Body of pancreas (tissue), 4 donors: ENCODE measurements at regions not wholly inside any gene's neighbourhood (a gene's known extent, or its start where the extent isn't known, plus 50 kb on each side); places are given as distances from the start of the nearest gene placed in this dataset.

Source experiments
- ATAC-seq: fragments of 150-250 bp; one replicate; pipeline ENCODE4 v1.9.1; 2016
- DNase-seq, 4 donors: peaks; one replicate each; pipeline ENCODE4 v3.0.0-alpha.2; 2019
- H3K27ac ChIP-seq, 4 donors: fragments of 200-600 bp; sonication (generic); 1 replicate in 3 of 4; 2 replicates in 1 of 4; pipeline versions ENCODE4 v1.5.1 to v1.6.1; 2016 to 2019; ENCODE audit warnings: mild to moderate bottlenecking in 1 of 4, mixed read lengths in 1 of 4, moderate library complexity in 1 of 4
- H3K27me3 ChIP-seq, 2 donors: fragments of 200-600 bp; sonication (generic); one replicate each; pipeline ENCODE4 v1.6.0; 2016; ENCODE audit warnings: mild to moderate bottlenecking in 1 of 2
- H3K36me3 ChIP-seq, 2 donors: fragments of 200-600 bp; sonication (generic); replicated peaks in 1 of 2; 2 replicates each; pipeline ENCODE4 v1.5.1; 2016; ENCODE audit warnings: low read depth in 2 of 2; ENCODE audit not compliant: insufficient read depth in 1 of 2
- H3K4me1 ChIP-seq: fragments of 200-600 bp; sonication (generic); one replicate; pipeline ENCODE4 v1.6.0; 2016
- H3K4me3 ChIP-seq, 2 donors: fragments of 200-600 bp; sonication (generic); 1 replicate in 1 of 2; 2 replicates in 1 of 2; pipeline ENCODE4 v1.5.1; 2016 to 2019
- H3K9me3 ChIP-seq, 3 donors: fragments of 200-600 bp; sonication (generic); 1 replicate in 2 of 3; 2 replicates in 1 of 3; pipeline ENCODE4 v1.5.1; 2016
- CTCF ChIP-seq, 7 experiments: fragments of 450-650 bp in 4 of 7; fragments of 200-600 bp in 3 of 7; sonication (generic) in 3 of 7; IDR thresholded peaks; one replicate each; pipeline ENCODE4 v1.5.1; 2016 to 2019; ENCODE audit warnings: antibody characterized with exemption in 7 of 7
- POLR2A ChIP-seq, 3 donors: fragments of 450-650 bp; IDR thresholded peaks; one replicate each; pipeline ENCODE4 v1.6.1; 2016; ENCODE audit warnings: antibody characterized with exemption in 3 of 3, mild to moderate bottlenecking in 2 of 3
- WGBS, 2 donors: methylation state at CpG; one replicate each; pipeline ENCODE4 v1.1.5; 2017; 5-methylcytosine and 5-hydroxymethylcytosine counted together
- intact Hi-C: fragments of 100-400 bp; cut with DNase I; formaldehyde crosslinking; loops from one replicate; pipeline ENCODE4 v1.15.1; 2023

DNA sequence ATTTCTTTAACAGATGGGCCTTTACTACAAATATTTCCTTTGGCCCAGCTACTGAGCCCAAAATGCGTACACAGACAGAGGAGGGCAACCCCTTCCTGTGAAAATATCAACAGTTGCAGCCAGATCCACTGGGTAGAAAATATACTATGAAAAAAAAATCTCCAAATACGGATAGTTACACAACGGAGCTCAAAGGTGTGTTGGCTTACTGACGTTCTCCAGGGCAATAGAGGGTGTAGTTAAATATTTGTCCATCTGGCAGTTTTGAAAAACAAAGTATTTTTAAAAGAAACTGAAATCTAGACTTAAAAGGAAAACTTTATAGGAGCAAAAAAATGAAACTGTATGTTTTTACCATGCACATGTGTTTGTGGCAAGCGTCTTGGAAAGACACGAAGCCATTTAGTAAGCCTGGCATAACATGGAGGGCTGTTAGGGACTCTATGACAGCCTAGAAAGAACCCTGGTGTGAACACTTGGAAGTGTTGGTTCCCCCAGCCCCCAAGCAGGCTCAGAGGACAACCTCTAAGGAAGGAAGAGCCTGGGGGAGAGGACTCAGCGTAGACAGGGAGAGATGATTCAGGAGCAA, 157.8 kb upstream of the TRPM3 start:
- Histone ChIP-seq H3K4me3 (no peak overlapping the region), H3K27me3 (no peaks in the 10 kb centered on the region), H3K36me3 (no peaks in the 10 kb centered on the region), H3K27ac (no peak overlapping the region), H3K9me3 (no peaks in the 10 kb centered on the region), H3K4me1 (no peaks in the 10 kb centered on the region)
- ATAC-seq, result no peak
- intact Hi-C loops, result no loop called here
- TF ChIP-seq CTCF (IDR thresholded peaks at IDR 0.05), result no peak
- TF ChIP-seq POLR2A (IDR thresholded peaks at IDR 0.05), result no peak
- DNase-seq, result no peak
- whole genome bisulfite sequencing, 2 donors, result 56 to 61% methylated on average over 7 of the region's 7 CpGs

DNA sequence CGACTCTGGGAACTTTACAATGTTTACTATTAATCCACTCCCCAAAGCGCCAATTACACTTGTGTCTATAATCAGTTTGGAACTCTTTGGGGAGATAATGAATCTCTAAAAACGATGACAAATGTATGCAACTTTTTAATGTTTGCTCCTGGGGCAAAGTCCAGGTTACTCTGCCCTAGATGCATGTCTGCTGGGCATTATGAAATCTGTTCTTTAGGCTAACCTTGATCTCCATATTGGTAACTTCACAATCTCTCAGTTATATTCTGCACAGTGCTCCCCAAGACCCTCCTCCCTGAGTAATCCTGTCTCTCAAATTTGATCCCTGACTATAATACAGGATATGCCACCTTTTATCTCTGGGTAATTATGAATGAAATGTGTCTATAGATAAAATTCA, 152.2 kb upstream of the TRPM3 start:
- no peaks in the 10 kb centered on the region for H3K4me1 ChIP-seq
- no peak overlapping the region for H3K27ac ChIP-seq
- H3K27me3 ChIP-seq, result no peaks in the 10 kb centered on the region
- H3K4me3 ChIP-seq, result no peak overlapping the region
- DNase-seq (no peak), ATAC-seq (no peak)
- H3K36me3 ChIP-seq, result no peaks in the 10 kb centered on the region
- intact Hi-C loops, result no loop called here
- no peak for TF ChIP-seq CTCF (IDR thresholded peaks at IDR 0.05)
- TF ChIP-seq POLR2A (IDR thresholded peaks at IDR 0.05), result no peak
- no peaks in the 10 kb centered on the region for H3K9me3 ChIP-seq
- 31 to 46% methylated on average over 3 of the region's 3 CpGs for WGBS, 2 donors

DNA sequence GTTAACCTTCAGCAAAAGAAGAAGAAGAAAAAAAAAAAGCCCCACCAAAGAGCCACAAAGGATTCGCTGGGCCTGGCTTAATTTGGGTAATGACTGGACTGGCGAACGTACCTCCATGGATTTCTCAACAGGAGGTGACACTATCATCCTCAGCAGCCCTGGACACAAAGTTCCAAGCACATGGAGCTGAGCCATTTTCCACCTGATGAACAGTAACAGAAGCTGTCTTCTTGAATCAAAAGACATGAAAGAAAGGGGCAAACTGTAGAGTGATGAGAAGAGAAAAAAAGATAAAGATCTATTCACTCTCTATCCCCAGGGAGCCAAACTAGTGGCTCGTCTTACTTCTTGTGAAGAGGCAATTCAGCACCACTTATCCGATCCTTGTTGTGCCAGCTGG, 150.2 kb upstream of the TRPM3 start:
- intact Hi-C loops, result no loop called here

DNA sequence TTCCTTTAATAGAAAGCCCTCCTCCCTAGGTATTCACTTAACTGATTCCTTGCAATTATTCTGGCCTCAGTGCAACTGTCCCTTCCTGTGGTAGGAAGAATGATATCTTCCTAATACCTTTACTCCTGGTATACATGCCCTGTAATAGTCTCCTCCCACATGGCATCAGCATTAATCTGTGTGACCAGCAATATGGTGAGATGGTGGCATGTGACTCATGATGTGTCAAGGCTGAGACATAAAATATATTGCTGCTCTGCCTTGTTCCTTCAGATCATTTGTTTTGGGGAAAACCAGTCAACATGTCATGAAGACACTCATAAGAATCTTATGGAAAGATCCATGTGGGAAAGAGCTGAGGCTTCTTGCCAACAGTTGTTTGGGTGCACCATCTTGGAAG, 149.1 kb upstream of the TRPM3 start:
- Histone ChIP-seq H3K36me3 (no peaks in the 10 kb centered on the region), H3K4me1 (no peaks in the 10 kb centered on the region), H3K4me3 (no peak overlapping the region), H3K27ac (no peak overlapping the region), H3K27me3 (no peaks in the 10 kb centered on the region), H3K9me3 (no peaks in the 10 kb centered on the region)
- ATAC-seq, result no peak
- intact Hi-C loops, result no loop called here
- no peak for DNase-seq
- TF ChIP-seq CTCF (IDR thresholded peaks at IDR 0.05) (no peak), POLR2A (IDR thresholded peaks at IDR 0.05) (no peak)

More for the DNA sequence above, 150.2 kb upstream of the TRPM3 start:
- TF ChIP-seq CTCF (IDR thresholded peaks at IDR 0.05) (no peak), POLR2A (IDR thresholded peaks at IDR 0.05) (no peak)
- DNase-seq, result no peak
- ATAC-seq, result no peak
- H3K27ac ChIP-seq, result no peak overlapping the region
- H3K4me3 ChIP-seq, result no peak overlapping the region
- no peaks in the 10 kb centered on the region for H3K4me1 ChIP-seq
- no peaks in the 10 kb centered on the region for H3K36me3 ChIP-seq
- H3K9me3 ChIP-seq, result no peaks in the 10 kb centered on the region
- no peaks in the 10 kb centered on the region for H3K27me3 ChIP-seq
- 61 to 70% methylated on average over 5 of the region's 5 CpGs for WGBS, 2 donors

GRCh38 chr9:71269859-71270258, 148.4 kb upstream of the TRPM3 start:
- H3K9me3 ChIP-seq, result no peaks in the 10 kb centered on the region
- ATAC-seq (no peak), DNase-seq (no peak)
- H3K27me3 ChIP-seq, result no peaks in the 10 kb centered on the region
- no peak for TF ChIP-seq POLR2A (IDR thresholded peaks at IDR 0.05)
- TF ChIP-seq CTCF (IDR thresholded peaks at IDR 0.05), result no peak
- 67 to 71% methylated on average over 4 of the region's 4 CpGs for WGBS, 2 donors
- H3K27ac ChIP-seq, result no peak overlapping the region
- no peak overlapping the region for H3K4me3 ChIP-seq
- intact Hi-C loops, result no loop called here
- H3K4me1 ChIP-seq, result no peaks in the 10 kb centered on the region
- no peaks in the 10 kb centered on the region for H3K36me3 ChIP-seq
